ENCODE measurements at regions not wholly inside any gene's neighbourhood (a gene's known extent, or its start where the extent isn't known, plus 50 kb on each side); places are given as distances from the start of the nearest gene placed in this dataset.

- no peaks in the 10 kb centered on the region for H3F3A ChIP-seq (ENCODE audit: insufficient read depth, low read depth)
- no peaks in the 10 kb centered on the region for H3K9me3 ChIP-seq (ENCODE audit: insufficient read depth, low read depth)
- no peak overlapping the region for H3K4me3 ChIP-seq
- H3K4me1 ChIP-seq (replicated peaks; ENCODE audit: insufficient read depth) = no peaks in the 10 kb centered on the region
- no peak for TF ChIP-seq EZH2 (IDR thresholded peaks at IDR 0.05; ENCODE audit: low read depth)
- no peak for TF ChIP-seq CTCF (conservative IDR thresholded peaks at IDR 0.05)
- H3K27me3 ChIP-seq (ENCODE audit: insufficient read depth, low read depth) = no peaks in the 10 kb centered on the region
- H3K4me2 ChIP-seq = no peak overlapping the region
- H3K9me2 ChIP-seq (ENCODE audit: insufficient read depth) = no peaks in the 10 kb centered on the region; the same call in none of the 2 replicates
- intact Hi-C loops (cut with micrococcal nuclease; ENCODE audit: unreplicated experiment) = no loop called here
- H4K20me1 ChIP-seq (ENCODE audit: insufficient read depth) = no peaks in the 10 kb centered on the region
- no peak overlapping the region for H2AFZ ChIP-seq
- BruUV-seq (replicated peaks) = no TSS peak
- no peaks in the 10 kb centered on the region for H3K36me3 ChIP-seq (ENCODE audit: low read depth)
- no peaks in the 10 kb centered on the region for H3K79me2 ChIP-seq (ENCODE audit: low read depth)
- DNase-seq = no peak
- CTCF ChIA-PET = no interaction called here
- H3K27ac ChIP-seq = no peak overlapping the region
- POLR2A ChIA-PET (ENCODE audit: unreplicated experiment) = no interaction called here
These were observed 587.3 kb downstream of the ANXA1 start for GRCh38 chr9:73738741-73739530.

GRCh38 chr9:73741316-73741715 is 589.7 kb downstream of the ANXA1 start:
- H3K27me3 ChIP-seq (ENCODE audit: insufficient read depth, low read depth) = no peaks in the 10 kb centered on the region
- no peak overlapping the region for H3K4me2 ChIP-seq
- CTCF ChIA-PET = no interaction called here
- no peak overlapping the region for H3K27ac ChIP-seq
- H4K20me1 ChIP-seq (ENCODE audit: insufficient read depth) = no peaks in the 10 kb centered on the region
- DNase-seq = no peak
- TF ChIP-seq CTCF (conservative IDR thresholded peaks at IDR 0.05) (no peak), EZH2 (IDR thresholded peaks at IDR 0.05; ENCODE audit: low read depth) (no peak)
- no peaks in the 10 kb centered on the region for H3K4me1 ChIP-seq (replicated peaks; ENCODE audit: insufficient read depth)
- H3K79me2 ChIP-seq (ENCODE audit: low read depth) = no peaks in the 10 kb centered on the region
- H3K9me3 ChIP-seq (ENCODE audit: insufficient read depth, low read depth) = no peaks in the 10 kb centered on the region
- H3K9me2 ChIP-seq (ENCODE audit: insufficient read depth) = no peaks in the 10 kb centered on the region; the same call in none of the 2 replicates
- intact Hi-C loops (cut with micrococcal nuclease; ENCODE audit: unreplicated experiment) = no loop called here
- BruUV-seq (replicated peaks) = no TSS peak
- H3F3A ChIP-seq (ENCODE audit: insufficient read depth, low read depth) = no peaks in the 10 kb centered on the region
- POLR2A ChIA-PET (ENCODE audit: unreplicated experiment) = interaction anchor here (0.7 kb wide), 1 partner anchor 704 kb away, joined by 5 read pairs; no protein-coding TSS in a partner anchor
- no peaks in the 10 kb centered on the region for H3K36me3 ChIP-seq (ENCODE audit: low read depth)
- no peak overlapping the region for H3K4me3 ChIP-seq
- H2AFZ ChIP-seq = no peak overlapping the region

GRCh38 chr9:73742412-73742811 is 590.7 kb downstream of the ANXA1 start:
- Histone ChIP-seq H3K27me3 (ENCODE audit: insufficient read depth, low read depth) (no peaks in the 10 kb centered on the region), H3F3A (ENCODE audit: insufficient read depth, low read depth) (no peaks in the 10 kb centered on the region), H4K20me1 (ENCODE audit: insufficient read depth) (no peaks in the 10 kb centered on the region), H3K79me2 (ENCODE audit: low read depth) (no peaks in the 10 kb centered on the region), H3K4me3 (no peak overlapping the region), H3K9me3 (ENCODE audit: insufficient read depth, low read depth) (no peaks in the 10 kb centered on the region), H3K9me2 (ENCODE audit: insufficient read depth) (no peaks in the 10 kb centered on the region; the same call in none of the 2 replicates), H3K4me2 (no peak overlapping the region), H3K4me1 (replicated peaks; ENCODE audit: insufficient read depth) (no peaks in the 10 kb centered on the region), H3K27ac (no peak overlapping the region), H2AFZ (no peak overlapping the region), H3K36me3 (ENCODE audit: low read depth) (no peaks in the 10 kb centered on the region)
- DNase-seq = no peak
- no peak for TF ChIP-seq CTCF (conservative IDR thresholded peaks at IDR 0.05)
- TF ChIP-seq EZH2 (IDR thresholded peaks at IDR 0.05; ENCODE audit: low read depth) = no peak
- no TSS peak for BruUV-seq (replicated peaks)
- POLR2A ChIA-PET (ENCODE audit: unreplicated experiment) = no interaction called here
- intact Hi-C loops (cut with micrococcal nuclease; ENCODE audit: unreplicated experiment) = no loop called here
- CTCF ChIA-PET = no interaction called here

Data from PC-9 (cell line).